HG03066 (cell line): ENCODE measurements at regions not wholly inside any gene's neighbourhood (a gene's known extent, or its start where the extent isn't known, plus 50 kb on each side); places are given as distances from the start of the nearest gene placed in this dataset.

Experiments used
- ATAC-seq: cut with Tn5 transposase; IDR thresholded peaks from one replicate; pipeline ENCODE4 v1.9.1; 2021; ENCODE audit warnings: low read depth; ENCODE audit not compliant: unreplicated experiment

GRCh38 chr4:134421734-134422133 is 220.1 kb upstream of the PABPC4L start:
- ATAC-seq = no peak

DNA sequence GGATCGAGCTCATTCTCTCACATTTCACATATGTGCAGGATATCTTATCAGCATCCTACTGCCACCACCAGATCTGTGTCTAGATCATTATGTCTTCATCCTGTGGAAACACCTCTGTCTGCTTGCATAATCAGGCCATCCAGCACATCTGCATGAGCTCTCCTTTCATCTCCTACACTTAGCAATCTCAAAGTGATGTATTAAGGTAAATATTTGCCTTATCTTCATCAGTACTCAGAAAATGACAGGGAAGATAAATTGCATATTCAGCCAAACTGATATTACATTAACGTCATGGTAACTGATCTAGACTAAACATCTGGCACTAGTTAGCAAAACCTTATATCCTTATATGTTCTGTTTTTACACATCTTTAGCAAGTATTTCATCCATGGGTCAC is 207.3 kb upstream of the PABPC4L start:
- ATAC-seq = no peak

DNA sequence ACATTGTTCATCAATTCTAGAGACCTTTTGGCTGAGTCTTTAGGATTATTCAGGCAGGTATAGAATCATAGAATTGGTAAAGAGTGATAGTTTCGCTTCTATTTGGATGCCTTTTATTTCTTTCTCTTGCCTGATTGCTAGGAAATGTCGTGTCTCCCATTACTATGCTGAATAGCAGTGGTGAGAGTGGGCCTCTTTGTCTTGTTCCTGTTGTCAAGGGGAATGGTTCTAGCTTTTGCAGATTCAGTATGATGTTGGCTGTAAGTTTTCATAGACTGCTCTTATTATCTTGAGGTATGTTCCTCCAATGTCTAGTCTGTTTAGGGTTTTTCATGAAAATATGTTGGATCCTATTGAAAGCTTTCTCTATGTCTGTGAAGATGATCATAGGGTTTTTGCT is 200.2 kb upstream of the PABPC4L start:
- no peak for ATAC-seq

GRCh38 chr4:134393592-134393991 is 192.0 kb upstream of the PABPC4L start:
- ATAC-seq = no peak

DNA sequence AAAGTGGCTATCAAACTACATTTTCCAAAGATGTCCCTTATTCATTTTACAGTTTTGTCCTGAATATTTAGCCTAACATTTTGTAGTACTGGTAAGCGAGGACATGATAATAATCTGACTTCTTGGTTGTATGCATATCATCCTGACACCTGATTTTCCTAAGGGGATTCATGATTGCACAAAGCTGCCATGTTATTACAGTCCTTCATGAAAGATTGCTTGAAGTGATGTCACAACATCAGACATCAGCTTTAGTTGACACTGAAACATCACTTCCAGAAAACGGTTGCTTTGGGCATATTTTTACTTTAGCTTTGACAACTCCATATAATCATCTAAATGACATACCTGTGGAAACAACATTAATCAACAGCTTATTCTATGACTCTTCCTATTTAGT is 188.7 kb upstream of the PABPC4L start:
- ATAC-seq = no peak

DNA sequence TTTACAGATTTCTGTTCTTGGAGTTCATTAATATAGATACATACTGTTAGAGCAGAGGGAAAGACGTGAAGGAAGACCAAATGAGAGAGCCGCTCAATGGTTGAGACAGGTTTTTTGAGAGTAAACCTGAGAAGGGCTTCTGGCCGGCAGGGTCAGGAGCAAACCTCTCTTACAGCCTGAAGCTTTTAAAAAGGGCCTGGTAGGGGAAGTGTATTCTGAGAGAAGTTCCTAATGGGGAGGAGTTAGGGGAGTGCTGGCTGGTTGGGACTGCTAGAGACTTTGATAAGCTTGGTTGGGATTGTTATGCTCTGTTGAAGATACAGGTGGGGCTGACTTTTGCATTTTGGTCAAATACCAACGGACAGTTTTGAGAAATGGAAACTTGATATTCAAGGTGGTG is 186.8 kb upstream of the PABPC4L start:
- no peak for ATAC-seq

GRCh38 chr4:134382478-134383227 is 181.1 kb upstream of the PABPC4L start:
- no peak for ATAC-seq

DNA sequence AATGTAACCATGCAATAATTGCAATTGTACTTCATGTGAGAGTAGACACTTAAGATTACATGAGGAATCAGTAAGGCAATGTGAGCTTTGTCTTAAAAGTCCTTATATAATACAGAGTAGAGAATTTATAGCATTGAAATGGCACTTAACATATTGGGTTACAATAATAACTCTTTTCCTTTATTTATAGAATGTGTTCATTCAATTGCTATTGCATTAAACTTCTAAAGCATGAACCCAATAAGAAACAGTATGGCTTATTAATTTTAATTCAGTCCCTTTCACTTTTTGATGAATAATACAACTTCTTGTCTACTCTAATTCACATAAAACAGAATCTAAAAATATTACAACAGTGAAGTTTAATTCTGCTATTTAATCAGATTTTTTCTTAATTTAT is 174.2 kb upstream of the PABPC4L start:
- ATAC-seq = no peak

- ATAC-seq = no peak
These were observed 164.3 kb upstream of the PABPC4L start for GRCh38 chr4:134365852-134366251.

DNA sequence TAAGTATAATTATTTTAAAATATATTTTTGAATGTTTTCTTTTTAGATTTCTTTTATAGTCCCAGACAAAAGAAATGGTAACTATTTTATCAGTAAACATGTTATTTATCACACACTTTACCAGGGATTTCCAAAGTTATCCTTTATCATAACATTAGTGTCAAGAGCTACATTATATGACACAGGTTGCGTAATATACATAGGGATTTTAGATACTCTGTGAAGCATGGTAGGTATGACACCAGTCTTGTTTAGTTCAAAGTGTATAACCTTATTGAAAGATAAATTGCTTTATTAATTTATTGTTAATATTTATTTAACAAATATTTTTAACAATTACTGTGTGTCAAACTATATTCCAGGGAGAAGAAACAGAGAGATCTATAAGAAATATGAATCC is 163.3 kb upstream of the PABPC4L start:
- ATAC-seq = no peak

DNA sequence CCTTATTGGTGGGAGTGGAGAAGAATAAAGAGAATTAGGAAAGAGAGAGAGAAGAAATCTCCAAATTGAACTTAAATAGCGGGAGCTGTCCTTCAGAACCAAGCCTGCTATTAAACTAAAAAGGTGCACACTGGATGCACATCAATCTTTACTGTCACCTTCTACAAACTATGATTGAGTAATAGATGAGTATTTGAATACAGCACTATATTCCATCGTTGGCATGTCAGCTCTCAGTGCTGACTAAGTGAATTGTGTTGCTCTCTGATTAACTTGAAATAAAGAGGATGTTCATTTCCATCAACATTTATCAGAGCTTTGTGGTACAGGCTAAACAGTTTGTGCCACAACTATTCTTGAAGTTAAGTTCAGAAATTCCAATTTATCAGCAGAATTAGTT is 143.7 kb upstream of the PABPC4L start:
- ATAC-seq = no peak

DNA sequence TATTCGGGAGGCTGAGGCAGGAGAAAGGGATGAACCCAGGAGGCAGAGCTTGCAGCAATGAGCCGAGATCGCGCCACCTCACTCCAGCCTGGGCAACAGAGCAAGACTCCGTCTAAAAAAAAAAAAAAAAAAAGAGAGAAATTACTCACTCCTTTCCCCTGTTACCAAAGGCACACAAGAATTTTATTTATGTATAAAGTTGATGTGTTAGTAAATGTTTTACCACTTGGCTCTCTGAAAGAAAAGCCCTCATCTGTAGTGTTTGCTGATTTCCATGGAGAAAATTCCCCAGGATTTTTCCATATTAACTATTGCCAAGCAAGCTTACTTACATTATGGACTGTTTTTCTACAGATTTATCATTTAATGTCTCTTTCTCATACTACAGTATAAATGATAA is 142.1 kb upstream of the PABPC4L start:
- ATAC-seq = no peak

GRCh38 chr4:134343081-134343480 is 141.5 kb upstream of the PABPC4L start:
- ATAC-seq = no peak

DNA sequence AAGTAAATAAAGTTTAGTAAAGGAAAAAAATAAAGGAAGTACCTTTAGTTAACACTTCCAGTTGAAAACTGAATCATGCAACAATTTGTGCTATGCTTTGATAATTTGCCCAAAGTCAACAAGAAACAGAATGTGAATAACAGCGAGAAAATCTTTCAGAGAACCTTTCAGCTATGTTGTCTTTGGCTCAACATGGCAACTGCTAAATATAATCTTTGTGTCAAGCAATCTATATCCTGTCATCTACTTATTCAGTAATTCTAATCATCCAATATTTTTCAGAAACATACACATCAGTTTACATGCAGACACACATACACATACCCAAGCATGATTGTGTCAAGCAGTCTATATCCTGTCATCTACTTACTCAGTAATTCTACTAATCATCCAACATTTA is 136.0 kb upstream of the PABPC4L start:
- ATAC-seq = no peak

GRCh38 chr4:134328741-134329140 is 127.2 kb upstream of the PABPC4L start:
- ATAC-seq = no peak

- no peak for ATAC-seq
These were observed 125.9 kb upstream of the PABPC4L start for GRCh38 chr4:134327274-134328122.

GRCh38 chr4:134326866-134327265 is 125.3 kb upstream of the PABPC4L start:
- ATAC-seq = no peak

DNA sequence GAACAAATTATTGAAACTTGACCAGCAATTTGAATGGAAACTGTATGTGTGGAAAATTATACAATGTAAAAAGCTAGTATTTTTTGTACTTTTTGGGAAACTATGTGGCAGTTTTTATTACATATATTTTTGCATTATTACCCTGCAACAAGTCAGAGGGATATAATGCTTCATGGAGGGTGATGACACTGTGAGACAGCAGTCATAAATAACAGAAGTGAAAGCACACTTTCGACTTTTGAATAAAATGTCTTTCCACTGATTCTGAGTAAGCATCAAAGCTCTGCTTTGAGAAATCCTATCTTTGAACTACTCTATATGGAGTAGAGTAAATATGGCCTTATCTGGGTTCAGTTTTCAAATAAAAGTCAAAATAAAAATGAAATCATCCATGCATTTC is 122.6 kb upstream of the PABPC4L start:
- ATAC-seq = no peak

- no peak for ATAC-seq
These were observed 118.5 kb upstream of the PABPC4L start for GRCh38 chr4:134320048-134320447.

DNA sequence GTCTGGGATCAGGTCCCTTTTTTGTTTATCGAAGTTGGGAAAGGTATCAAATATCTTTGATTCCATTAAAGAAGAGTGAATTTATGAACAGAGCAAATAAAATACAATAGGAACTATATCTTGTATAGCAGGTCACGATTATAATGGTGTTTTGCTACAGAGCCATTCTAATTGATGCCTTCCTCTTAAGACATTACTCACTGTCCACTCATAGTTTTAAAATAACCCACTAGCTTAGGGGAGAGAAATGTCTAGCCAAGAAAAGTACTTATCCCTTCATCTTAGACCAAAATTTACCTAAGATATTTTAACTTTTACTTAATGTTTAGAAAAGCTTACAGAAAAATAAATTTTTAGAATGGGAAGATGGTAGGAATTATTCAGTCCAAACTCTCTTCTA is 112.0 kb upstream of the PABPC4L start:
- ATAC-seq = no peak

GRCh38 chr4:134309715-134310114 is 108.1 kb upstream of the PABPC4L start:
- no peak for ATAC-seq

GRCh38 chr4:134308910-134309309 is 107.3 kb upstream of the PABPC4L start:
- no peak for ATAC-seq
